ENCODE measurements at regions not wholly inside any gene's neighbourhood (a gene's known extent, or its start where the extent isn't known, plus 50 kb on each side); places are given as distances from the start of the nearest gene placed in this dataset.

- TF ChIP-seq EZH2 (IDR thresholded peaks at IDR 0.05) (no peak), POLR2AphosphoS5 (IDR thresholded peaks at IDR 0.05; ENCODE audit: borderline replicate concordance, low read depth, low read length) (no peak)
Observed at GRCh38 chr13:88124142-88124541, 453.0 kb downstream of the SLITRK5 start.
